ENCODE measurements at regions not wholly inside any gene's neighbourhood (a gene's known extent, or its start where the extent isn't known, plus 50 kb on each side); places are given as distances from the start of the nearest gene placed in this dataset.
"Not testable (repeated sequence)": the region's sequence is repeated elsewhere in the genome, so short reads cannot be mapped to it uniquely, and the experiment has no call there.

DNA sequence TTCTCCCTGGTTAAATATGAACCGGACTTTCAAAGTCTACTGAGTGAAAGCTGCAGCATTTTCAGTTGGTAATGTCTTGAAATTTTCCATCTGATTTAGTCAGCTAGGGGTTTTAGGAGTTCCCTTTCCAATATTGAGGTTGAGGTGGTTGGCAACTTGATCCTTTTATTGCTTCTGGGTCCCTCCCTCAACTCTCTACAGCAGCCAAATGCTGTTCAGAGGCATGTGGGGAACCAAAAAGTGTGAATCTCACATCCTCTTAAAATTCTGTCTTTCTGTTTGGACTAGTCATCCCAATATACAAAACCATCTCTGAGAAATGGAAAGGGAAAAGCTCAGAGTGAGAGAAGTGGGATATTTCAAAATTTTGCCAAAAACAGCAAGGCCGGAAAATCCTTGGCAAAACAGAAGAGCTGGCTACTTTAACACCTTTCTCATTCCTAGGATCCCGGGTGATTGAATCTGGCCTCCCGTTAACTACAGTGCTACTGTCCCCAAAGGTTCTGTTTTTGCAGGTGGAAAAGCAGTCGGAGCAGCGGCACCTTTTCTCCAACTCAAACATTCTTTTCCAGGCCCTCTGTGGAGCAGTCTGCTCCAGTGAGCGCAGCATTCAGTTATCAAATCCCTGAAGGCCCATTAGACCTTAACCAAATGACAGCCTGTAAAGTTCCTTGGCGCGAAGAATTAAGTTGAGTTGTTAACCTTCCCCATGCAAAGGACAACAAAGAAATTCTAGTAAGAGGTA, 345.9 kb upstream of the NUDT12 start:
- DNase-seq (ENCODE audit: extremely low spot score, insufficient read length, low read depth) (no peak), FAIRE-seq (no peak)

DNA sequence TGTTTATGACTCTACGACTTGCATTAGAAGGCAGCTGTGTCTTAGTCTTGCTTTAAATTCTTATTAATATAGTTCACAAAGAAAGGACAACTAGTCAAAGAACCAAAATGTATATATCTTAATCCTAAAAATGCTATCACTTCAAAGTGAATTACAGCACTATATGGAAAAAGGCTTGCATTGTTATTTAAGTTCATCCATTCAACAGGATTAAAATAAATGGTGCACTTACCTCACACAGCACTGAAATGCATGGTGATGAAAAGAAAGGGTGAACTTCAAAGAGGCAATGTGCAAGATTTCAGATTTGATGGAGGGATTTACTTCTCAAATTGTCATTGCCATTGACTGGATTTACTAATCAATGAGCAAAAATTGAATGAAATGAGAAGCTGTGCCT, 344.4 kb upstream of the NUDT12 start:
- DNase-seq (ENCODE audit: extremely low spot score, insufficient read length, low read depth) (no peak), FAIRE-seq (no peak)

DNA sequence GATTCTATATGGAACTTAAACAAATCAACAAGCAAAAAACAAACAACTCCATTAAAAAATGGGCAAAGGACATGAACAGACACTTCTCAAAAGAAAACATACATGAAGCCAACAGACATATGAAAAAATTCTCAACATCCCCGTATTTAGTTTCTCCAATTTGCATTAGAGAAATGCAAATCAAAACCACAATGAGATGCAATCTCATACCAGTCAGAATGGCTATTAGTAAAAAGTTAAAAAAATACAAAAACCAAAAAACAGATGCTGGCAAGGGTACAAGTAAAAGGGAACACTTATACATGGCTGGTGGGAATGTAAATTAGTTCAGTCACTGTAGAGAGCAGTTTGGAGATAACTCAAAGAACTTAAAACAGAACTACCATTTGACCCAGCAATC, 342.1 kb upstream of the NUDT12 start:
- no peak for DNase-seq (ENCODE audit: extremely low spot score, insufficient read length, low read depth)

DNA sequence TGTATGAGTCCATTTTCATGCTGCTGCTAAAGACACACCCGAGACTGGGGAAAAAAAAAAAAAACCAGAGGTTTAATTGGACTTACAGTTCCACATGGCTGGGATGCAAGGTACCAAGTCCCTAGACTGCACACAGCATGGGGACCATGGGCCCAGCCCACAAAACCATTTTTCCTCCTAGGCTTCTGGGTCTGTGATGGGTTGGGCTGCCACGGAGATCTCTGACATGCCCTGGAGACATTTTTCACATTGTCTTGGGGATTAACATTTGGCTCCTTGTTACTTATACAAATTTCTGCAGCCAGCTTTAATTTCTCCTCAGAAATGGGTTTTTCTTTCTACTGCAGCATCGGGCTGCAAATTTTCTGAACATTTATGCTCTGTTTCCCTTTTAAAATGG, 340.3 kb upstream of the NUDT12 start:
- DNase-seq (ENCODE audit: extremely low spot score, insufficient read length, low read depth) (no peak), FAIRE-seq (no peak)

More for the DNA sequence above, 342.1 kb upstream of the NUDT12 start:
- FAIRE-seq = no peak

DNA sequence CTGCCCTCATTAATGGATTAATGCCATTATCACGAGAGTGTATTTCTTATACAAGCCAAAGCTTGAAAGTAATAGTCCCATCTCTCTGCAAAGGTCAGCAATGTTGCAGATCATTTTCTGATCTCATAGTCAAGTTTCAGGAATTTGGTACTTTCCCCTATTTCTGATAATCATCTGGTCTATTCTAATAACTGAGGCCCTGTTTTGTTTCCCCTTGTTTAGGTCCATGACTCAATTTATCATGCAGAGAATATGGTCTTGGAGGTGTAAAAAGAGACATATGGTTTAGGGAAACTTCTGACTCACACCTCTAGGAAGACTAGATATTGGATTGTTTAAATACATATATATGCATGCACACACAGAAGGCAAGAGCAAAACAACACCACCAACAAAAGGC, 339.3 kb upstream of the NUDT12 start:
- DNase-seq (ENCODE audit: extremely low spot score, insufficient read length, low read depth) (no peak), FAIRE-seq (no peak)

DNA sequence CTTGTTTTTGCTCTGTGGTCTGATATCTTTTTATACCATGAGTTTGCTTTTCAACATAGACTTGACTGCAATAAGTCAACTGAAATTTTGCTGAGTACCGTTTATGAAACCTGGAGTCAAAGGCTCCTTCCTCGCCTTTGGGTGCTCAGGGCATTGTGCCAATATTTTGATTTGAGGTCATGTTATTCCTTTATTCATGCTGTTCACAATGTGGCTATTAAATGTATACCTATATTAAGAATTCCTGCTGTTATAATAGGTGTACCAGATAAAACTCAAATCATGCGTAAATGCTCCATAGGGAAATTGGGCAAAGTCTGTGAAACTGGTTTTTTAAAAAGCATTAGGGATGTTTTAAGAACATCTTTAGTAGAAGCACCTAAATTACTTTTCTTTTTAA, 334.0 kb upstream of the NUDT12 start:
- FAIRE-seq (no peak), DNase-seq (ENCODE audit: extremely low spot score, insufficient read length, low read depth) (no peak)

DNA sequence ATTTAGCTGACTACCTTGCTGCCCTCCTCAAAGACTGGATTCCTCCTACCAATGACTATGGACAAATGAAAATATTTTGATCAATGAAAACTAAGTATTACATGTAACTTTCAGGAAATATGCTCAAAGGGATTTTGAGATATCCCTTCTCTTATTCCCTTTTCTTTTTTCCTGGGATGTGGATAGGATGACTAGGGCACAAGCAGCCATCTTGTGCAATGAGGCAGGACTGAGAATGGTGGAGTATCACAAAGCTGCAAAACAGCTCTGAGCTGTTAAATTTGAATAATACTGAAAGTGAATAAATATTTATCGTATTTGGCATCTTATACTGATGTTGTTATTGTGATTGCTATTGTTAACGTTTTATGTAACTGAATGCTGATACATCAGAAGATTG, 333.1 kb upstream of the NUDT12 start:
- DNase-seq (ENCODE audit: extremely low spot score, insufficient read length, low read depth) = no peak
- FAIRE-seq = no peak

DNA sequence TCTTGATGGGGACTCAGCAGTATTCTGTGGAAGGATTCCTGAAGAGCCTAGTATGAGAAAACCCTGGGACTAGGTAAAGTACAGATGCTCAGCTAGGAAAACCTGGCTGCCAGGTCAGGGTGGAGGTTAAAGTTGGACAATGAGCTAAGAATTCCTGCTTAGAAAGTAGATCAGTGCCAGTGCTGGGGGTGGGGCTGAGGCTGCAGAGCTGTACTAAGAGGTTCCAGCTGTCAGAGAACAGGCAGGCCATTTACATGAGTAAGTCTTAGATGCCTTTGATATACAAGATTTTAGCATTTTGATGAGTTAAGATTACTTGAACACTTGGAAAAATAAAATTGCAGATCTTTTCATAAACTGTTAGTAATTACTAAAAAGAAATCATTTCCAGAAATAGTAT, 332.3 kb upstream of the NUDT12 start:
- DNase-seq (ENCODE audit: extremely low spot score, insufficient read length, low read depth) (no peak), FAIRE-seq (no peak)

DNA sequence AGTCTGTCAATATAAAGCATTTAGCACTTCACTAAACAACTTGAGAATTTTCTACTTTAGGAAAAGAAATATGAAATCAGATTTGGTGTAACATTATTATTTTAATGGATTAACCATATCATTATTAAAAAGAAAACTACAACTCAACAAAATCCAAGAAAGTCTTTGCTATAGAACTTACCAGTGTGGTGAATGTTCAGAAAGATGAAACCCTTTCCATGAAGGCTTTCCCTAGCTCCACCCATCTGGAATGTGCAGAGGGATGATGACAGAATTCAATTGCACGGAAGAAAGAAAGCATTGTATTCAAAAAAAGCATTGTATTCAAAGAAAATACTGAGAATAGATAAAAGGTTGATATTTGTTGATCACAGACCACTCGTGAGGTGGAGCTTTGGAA, 328.6 kb upstream of the NUDT12 start:
- DNase-seq (ENCODE audit: extremely low spot score, insufficient read length, low read depth) = no peak

DNA sequence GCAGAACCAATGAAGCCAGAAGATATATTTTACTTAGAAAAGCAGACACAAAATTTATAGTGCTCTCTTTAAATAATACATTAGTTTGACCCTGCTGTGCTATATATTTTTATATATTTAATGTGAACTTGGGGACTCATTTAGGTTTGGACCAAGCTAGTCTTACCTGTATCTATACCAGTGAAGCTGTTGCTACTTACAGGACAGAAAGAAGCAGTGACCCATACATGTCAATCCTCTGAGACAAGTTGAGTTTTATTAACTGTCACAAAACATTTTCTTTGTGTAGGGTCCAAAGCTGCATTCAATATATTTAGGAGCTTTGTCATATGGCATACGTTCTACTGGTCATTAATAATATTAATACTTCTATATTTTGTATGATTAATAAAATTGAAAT, 327.7 kb upstream of the NUDT12 start:
- DNase-seq (ENCODE audit: extremely low spot score, insufficient read length, low read depth) (no peak), FAIRE-seq (no peak)

More for the DNA sequence above, 328.6 kb upstream of the NUDT12 start:
- FAIRE-seq = no peak

DNA sequence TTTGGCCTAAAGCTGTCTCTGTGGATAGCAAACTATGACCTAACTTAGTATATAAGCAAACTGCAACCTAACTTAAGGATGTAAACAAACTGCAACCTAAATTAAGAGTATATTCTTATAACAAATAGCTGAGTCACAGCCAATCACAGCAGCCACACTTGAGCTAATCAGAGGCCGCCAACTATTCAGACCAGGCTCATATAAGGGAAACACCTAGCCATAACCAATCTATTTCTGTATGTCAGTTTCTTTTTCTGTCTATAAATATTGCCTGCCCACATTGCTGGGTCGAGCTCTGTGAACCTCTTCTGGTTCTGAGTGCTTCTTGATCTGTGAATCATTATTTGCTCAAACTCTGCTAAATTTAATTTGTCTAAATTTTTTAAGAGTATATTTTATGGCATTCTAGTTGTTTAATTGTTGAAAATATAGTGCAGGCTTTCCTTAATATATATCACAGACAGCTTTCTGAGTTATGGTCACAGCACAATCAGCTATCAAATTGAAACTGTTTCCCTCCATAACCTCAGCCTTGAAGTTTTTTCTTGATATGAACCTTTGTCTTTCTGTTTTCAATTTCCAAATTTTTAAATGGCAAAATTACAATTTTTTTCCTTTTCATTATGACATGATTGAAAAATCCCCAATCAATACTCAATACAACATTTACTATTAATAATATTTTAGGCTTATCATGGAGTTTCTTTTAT, 327.1 kb upstream of the NUDT12 start:
- DNase-seq (ENCODE audit: extremely low spot score, insufficient read length, low read depth) = no peak
- no peak for FAIRE-seq

DNA sequence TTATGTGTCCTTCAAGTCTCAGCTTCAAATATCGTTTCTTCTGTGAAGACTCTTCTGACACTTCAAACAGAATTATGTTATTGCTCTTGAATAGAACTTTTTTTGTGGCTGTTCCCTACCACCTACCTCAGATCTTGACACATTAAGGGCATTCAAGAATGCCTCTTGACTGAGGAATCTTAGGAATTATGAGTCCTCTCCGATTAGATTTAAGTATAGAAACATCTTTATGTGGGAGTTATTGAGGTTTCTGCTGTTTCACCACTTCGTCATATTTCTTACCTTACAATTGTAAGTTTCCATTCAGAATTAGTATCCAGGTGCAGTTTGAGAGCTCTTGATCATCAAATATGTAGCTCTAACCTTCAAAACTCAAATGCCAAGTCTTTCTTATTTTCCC, 324.2 kb upstream of the NUDT12 start:
- no peak for FAIRE-seq

DNA sequence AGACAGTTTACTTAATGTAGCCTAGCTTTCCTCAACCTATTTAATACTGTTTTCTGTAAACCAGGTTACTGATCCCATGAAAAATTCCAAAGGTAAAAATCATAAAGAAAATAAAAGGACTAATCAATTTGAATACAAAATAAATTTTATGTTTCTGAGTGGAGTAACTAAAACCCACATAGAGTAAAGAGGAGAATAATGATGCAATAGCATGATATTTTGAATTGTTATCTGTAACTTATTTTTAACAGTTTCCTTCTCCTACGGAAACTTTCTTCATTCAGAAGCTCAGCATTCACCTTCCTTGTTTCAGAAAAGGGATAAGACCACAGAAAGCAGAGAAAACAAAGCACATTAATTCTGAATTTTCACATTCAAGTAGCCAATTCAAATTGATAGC, 320.6 kb upstream of the NUDT12 start:
- DNase-seq (ENCODE audit: extremely low spot score, insufficient read length, low read depth) (no peak), FAIRE-seq (no peak)

More for the DNA sequence above, 324.2 kb upstream of the NUDT12 start:
- DNase-seq (ENCODE audit: extremely low spot score, insufficient read length, low read depth) = no peak

DNA sequence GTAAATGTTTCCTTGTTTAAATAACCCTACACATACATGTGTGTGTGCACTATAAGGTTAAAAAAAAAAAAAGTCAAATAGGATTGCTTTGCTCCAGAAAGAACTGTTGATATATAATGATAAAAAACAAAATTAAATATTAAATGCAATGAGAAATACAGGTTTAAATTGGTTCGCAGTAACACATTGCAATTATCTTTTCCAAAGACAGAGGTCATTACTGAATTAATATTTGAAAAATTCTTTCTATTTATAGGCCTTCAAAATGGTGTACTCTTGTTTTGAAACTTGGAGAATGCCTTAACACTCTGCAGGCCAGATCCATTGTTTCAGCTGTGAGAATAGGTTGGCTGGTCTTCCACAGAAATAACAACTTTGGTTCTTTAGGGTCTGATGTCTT, 319.0 kb upstream of the NUDT12 start:
- FAIRE-seq = no peak
- no peak for DNase-seq (ENCODE audit: extremely low spot score, insufficient read length, low read depth)

DNA sequence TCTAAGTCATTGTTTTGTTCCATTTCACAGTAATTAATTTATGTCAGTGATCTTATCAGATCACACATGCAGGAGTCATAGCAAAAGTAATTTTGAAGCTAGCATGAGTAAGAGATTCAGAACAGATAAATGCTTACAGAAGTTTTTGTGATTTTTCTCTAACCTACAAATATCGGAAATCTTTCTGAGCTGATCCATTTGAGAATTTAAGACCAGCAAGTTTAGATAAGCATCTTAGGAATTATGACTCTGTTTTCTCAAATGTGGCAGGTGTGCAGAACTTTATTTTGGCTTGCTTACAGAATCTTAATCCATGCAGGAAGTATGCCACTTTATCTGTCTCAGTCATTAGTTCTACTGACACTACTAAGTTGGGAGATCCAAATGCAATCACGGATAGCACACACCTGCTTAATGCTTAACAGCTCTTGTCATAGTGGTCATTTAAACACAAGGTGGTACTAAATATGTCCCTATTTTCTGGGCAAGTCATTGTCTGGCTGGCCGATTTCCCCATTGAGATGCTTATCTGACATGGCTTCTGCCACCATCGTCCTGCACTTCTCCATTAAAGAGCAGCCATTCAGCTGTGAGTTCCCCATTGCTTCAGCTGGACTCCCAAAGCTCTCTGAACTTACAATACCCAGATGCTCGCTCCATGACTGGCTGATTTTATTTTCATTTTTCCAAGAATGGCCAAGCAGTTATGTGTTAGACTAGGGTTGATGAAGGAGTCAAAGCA, 305.4 kb upstream of the NUDT12 start:
- FAIRE-seq (no peak), DNase-seq (ENCODE audit: extremely low spot score, insufficient read length, low read depth) (no peak)

DNA sequence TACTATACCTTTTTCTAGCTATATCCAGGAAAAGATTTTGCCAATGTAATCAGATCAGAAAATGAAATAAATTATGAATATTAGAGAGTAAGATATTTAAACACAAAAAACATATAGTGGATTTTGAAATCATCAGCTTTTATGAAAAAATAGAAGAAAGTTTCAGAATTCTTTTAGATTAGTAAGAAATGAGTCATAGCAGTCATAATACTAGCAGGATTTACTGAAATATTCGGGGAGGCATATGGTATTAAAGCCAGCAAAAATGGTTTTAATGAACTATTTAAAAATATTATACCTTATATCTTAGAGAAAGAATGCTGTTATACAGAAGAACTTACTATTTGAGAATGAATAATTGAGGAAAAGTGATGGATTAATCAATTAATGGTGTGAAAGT, 303.6 kb upstream of the NUDT12 start:
- DNase-seq (ENCODE audit: extremely low spot score, insufficient read length, low read depth) = no peak
- no peak for FAIRE-seq

DNA sequence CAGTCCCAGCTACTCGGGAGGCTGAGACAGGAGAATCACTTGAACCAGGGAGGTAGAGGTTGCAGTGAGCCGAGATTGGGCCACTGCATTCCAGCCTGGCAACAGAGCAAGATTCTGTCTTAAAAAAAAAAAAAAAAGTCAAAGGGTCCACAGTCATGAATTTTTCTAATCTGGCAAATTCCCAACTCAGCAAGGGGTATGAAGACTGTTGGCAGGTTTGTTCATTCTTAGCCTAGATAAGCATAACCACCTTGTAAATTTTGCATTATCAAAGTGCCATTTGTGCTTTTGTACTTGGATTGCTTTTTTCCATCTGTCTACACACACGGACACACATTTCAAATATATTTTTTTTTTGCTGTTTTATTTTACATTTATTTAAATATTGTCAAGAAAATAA, 299.8 kb upstream of the NUDT12 start:
- no peak for DNase-seq (ENCODE audit: extremely low spot score, insufficient read length, low read depth)
- FAIRE-seq = no peak

DNA sequence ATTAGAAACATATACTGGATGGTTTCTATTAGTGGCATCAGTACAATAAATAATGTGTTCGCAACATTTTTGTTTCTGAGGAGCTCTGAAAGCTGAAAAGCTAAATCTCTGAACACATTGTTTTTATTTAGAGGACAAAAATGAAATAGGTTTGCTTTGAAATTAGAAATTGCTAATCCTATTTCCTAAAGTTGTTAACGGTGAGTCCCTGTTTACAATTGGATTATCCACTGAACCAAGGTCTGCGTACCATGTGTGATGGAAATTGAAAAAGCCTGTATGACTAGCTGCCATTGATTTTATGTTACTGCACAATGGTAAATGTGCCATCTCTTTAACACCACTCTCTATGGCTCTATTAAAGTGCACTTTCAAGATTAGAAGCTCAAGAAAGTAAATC, 297.7 kb upstream of the NUDT12 start:
- FAIRE-seq = no peak
- DNase-seq (ENCODE audit: extremely low spot score, insufficient read length, low read depth) = no peak

DNA sequence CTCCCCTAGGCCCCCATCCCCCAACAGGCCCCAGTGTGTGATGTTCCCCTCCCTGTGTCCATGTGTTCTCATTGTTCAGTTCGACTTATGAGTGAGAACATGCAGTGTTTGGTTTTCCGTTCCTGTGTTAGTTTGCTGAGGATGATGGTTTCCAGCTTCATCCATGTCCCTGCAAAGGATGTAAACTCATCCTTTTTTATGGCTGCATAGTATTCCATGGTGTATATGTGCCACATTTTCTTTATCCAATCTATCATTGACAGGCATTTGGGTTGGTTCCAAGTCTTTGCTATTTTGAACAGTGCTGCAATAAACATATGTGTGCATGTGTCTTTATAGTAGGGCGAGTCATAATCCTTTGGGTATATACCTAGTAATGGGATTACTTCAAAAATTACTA, 295.8 kb upstream of the NUDT12 start:
- DNase-seq (ENCODE audit: extremely low spot score, insufficient read length, low read depth); FAIRE-seq: not testable (repeated sequence)

DNA sequence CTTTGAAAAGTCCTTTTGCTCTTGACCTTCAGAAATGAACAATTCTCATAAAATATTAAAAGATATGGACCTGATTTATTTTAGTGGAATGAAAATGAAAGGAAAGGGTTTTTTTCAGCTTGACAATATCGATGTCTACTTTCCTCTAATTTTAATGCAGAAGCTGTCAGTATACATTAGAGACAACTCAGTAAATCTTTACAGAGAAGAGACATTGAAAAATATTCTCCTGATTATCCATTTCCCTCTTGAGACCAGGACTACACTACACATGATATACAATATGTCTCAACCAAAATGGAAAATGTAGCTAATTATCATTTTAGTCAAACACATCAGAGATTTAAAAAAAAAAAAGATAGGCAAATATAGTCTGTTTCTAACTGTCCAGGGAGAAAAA, 288.5 kb upstream of the NUDT12 start:
- no peak for FAIRE-seq
- no peak for DNase-seq (ENCODE audit: extremely low spot score, insufficient read length, low read depth)

DNA sequence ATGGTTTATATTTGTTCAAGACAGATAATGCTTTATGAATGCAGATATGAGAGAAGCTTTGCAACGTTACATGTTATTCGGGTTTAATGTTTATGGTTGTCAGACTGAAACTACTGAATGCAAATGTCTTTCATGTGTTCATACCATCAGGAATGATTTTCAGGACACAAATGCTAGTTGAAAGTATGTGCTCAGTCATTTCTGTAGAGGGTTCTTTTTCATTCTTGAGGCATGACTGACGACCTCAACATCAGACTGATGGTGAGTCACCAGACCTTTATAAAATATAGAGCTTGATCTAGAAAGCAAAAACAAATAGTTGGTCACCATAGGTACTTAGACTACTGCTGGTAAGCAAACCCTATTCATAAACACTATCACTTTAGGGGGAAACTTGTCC, 287.3 kb upstream of the NUDT12 start:
- DNase-seq (ENCODE audit: extremely low spot score, insufficient read length, low read depth) (no peak), FAIRE-seq (no peak)
